Common myeloid progenitor, CD34-positive (primary cell): ENCODE measurements at regions not wholly inside any gene's neighbourhood (a gene's known extent, or its start where the extent isn't known, plus 50 kb on each side); places are given as distances from the start of the nearest gene placed in this dataset.
"Not testable (repeated sequence)": the region's sequence is repeated elsewhere in the genome, so short reads cannot be mapped to it uniquely, and the experiment has no call there.

Experiments used
- CTCF ChIA-PET: fragments of 350-600 bp; sonication (Branson Sonifier 250); formaldehyde crosslinking; loops from one replicate; lab custom pipeline; 2021; ENCODE audit warnings: antibody characterized with exemption; lab: Charles Lee
- POLR2A ChIA-PET: fragments of 350-600 bp; sonication (Branson Sonifier 250); formaldehyde crosslinking; loops from one replicate; lab custom pipeline; 2021; ENCODE audit warnings: antibody characterized with exemption; lab: Charles Lee
- DNase-seq, 3 donors: peaks; one replicate each; pipeline versions ENCODE4 v3.0.0 to v3.0.0-alpha.2; 2013
- H3K27ac ChIP-seq, 2 experiments: 1 replicate in 1 of 2; 2 replicates in 1 of 2; pipeline ENCODE4 v1.7.0; 2013; ENCODE audit warnings: inconsistent platforms in 2 of 2, low read length in 2 of 2, mild to moderate bottlenecking in 2 of 2, low read depth in 1 of 2, moderate library complexity in 1 of 2; ENCODE audit not compliant: severe bottlenecking in 2 of 2, insufficient read depth in 1 of 2, poor library complexity in 1 of 2
- H3K27me3 ChIP-seq, 5 experiments: replicated peaks in 2 of 5; 1 replicate in 3 of 5; 2 replicates in 2 of 5; pipeline versions ENCODE4 v1.6.1 to v1.7.0; 2013; ENCODE audit warnings: low read length in 4 of 5, mild to moderate bottlenecking in 2 of 5, moderate library complexity in 2 of 5, inconsistent platforms in 1 of 5; ENCODE audit not compliant: insufficient read depth in 5 of 5, control insufficient read depth in 4 of 5
- H3K36me3 ChIP-seq, 4 experiments: 1 replicate in 2 of 4; 2 replicates in 2 of 4; pipeline versions ENCODE4 v1.6.1 to v1.7.0; 2013; ENCODE audit warnings: low read length in 3 of 4, control low read depth in 1 of 4, mild to moderate bottlenecking in 1 of 4; ENCODE audit not compliant: control insufficient read depth in 4 of 4, insufficient read depth in 4 of 4
- H3K4me1 ChIP-seq, 4 experiments: 1 replicate in 3 of 4; 2 replicates in 1 of 4; pipeline versions ENCODE4 v1.6.1 to v1.7.1; 2013; ENCODE audit warnings: low read length in 3 of 4, mild to moderate bottlenecking in 3 of 4, control low read depth in 1 of 4, inconsistent platforms in 1 of 4, moderate library complexity in 1 of 4; ENCODE audit not compliant: control insufficient read depth in 4 of 4, insufficient read depth in 4 of 4; ENCODE audit errors: control extremely low read depth in 1 of 4
- H3K4me3 ChIP-seq, 7 experiments: 1 replicate in 4 of 7; 2 replicates in 3 of 7; pipeline versions ENCODE4 v1.5.1 to v1.7.0; 2013; ENCODE audit warnings: mild to moderate bottlenecking in 7 of 7, low read length in 6 of 7, moderate library complexity in 6 of 7, inconsistent platforms in 2 of 7, low read depth in 2 of 7, control low read depth in 1 of 7; ENCODE audit not compliant: insufficient read depth in 4 of 7, control insufficient read depth in 1 of 7; ENCODE audit errors: extremely low read depth in 1 of 7
- H3K9me3 ChIP-seq, 5 experiments: 1 replicate in 4 of 5; 2 replicates in 1 of 5; pipeline versions ENCODE4 v1.6.1 to v1.7.1; 2013; ENCODE audit warnings: low read length in 4 of 5, mild to moderate bottlenecking in 2 of 5, inconsistent platforms in 1 of 5, low read depth in 1 of 5, moderate library complexity in 1 of 5; ENCODE audit not compliant: control insufficient read depth in 4 of 5, insufficient read depth in 2 of 5; ENCODE audit errors: control extremely low read depth in 1 of 5
- WGBS: methylation state at CpG from one replicate; pipeline ENCODE4 v1.1.5; 2013; ENCODE audit not compliant: insufficient coverage; 5-methylcytosine and 5-hydroxymethylcytosine counted together

GRCh38 chr3:16077146-16077545 is 97.3 kb upstream of the GALNT15 start:
- H3K36me3 ChIP-seq, H3K4me3 ChIP-seq, H3K27ac ChIP-seq, H3K4me1 ChIP-seq, POLR2A ChIA-PET, H3K27me3 ChIP-seq, DNase-seq: not testable (repeated sequence)
- H3K9me3 ChIP-seq, result peaks cover 0 to 17% (median 13%) of the 10 kb centered on the region in 5 experiments
- CTCF ChIA-PET, result interaction anchor here (1.1 kb wide), 1 partner anchor 11 kb away, joined by 3 read pairs; no protein-coding TSS in a partner anchor
- WGBS, result 98% methylated on average over 3 of the region's 5 CpGs

DNA sequence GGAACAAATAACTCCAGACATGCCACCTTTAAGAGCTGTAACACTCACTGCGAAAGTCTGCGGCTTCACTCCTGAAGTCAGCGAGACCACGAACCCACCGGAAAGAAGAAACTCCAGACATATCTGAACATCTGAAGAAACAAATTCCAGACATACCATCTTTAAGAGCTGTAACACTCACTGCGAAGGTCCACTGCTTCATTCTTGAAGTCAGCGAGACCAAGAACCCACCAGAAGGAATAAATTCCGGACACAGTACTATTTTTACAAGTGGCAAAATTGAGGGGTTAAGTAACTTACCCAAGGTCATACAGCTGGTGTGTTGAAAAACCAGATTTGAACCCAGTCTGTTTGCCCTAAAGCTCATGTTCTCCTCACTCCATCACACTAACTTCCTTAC is 96.8 kb upstream of the GALNT15 start:
- POLR2A ChIA-PET, DNase-seq, H3K4me1 ChIP-seq, H3K27me3 ChIP-seq, H3K4me3 ChIP-seq, H3K27ac ChIP-seq, H3K36me3 ChIP-seq: not testable (repeated sequence)
- WGBS, result 94% methylated on average over 5 of the region's 8 CpGs
- CTCF ChIA-PET, result interaction anchor here (1.1 kb wide), 1 partner anchor 12 kb away, joined by 3 read pairs; no protein-coding TSS in a partner anchor
- H3K9me3 ChIP-seq, result peaks cover 0 to 20% (median 13%) of the 10 kb centered on the region in 5 experiments

GRCh38 chr3:16079519-16079918 is 95.0 kb upstream of the GALNT15 start:
- no peak overlapping the region for H3K4me3 ChIP-seq
- H3K27ac ChIP-seq, result no peak overlapping the region
- no peaks in the 10 kb centered on the region for H3K27me3 ChIP-seq
- no peaks in the 10 kb centered on the region for H3K4me1 ChIP-seq
- CTCF ChIA-PET, result no interaction called here
- peaks cover 0 to 25% (median 18%) of the 10 kb centered on the region in 5 experiments for H3K9me3 ChIP-seq
- POLR2A ChIA-PET, result no interaction called here
- WGBS, result no CpG with 5 or more reads among the region's 2 CpGs
- H3K36me3 ChIP-seq, result no peaks in the 10 kb centered on the region
- no peak for DNase-seq

DNA sequence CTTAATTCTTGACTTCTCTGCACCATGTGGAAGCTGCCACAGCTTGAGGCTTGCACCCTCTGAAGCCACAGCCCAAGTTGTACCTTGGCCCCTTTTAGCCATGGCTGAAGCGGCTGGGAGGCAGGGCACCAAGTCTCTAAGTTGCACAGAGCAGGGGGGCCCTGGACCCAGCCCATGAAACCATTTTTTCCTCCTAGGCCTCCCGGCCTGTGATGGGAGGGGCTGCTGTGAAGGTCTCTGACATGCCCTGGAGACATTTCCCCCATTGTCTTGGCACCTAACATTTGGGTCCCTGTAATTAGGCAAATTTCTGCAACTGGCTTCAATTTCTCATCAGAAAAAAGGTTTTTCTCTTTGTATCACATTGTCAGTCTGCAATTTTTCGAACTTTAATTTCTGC is 92.8 kb upstream of the GALNT15 start:
- ChIA-PET POLR2A (no interaction called here), CTCF (no interaction called here)
- DNase-seq, result no peak
- Histone ChIP-seq H3K27ac (no peak overlapping the region), H3K4me3 (no peak overlapping the region), H3K27me3 (no peaks in the 10 kb centered on the region), H3K4me1 (no peaks in the 10 kb centered on the region), H3K36me3 (no peaks in the 10 kb centered on the region), H3K9me3 (peaks cover 0 to 26% (median 18%) of the 10 kb centered on the region in 5 experiments)
- 100% methylated on average over 3 of the region's 3 CpGs for WGBS

DNA sequence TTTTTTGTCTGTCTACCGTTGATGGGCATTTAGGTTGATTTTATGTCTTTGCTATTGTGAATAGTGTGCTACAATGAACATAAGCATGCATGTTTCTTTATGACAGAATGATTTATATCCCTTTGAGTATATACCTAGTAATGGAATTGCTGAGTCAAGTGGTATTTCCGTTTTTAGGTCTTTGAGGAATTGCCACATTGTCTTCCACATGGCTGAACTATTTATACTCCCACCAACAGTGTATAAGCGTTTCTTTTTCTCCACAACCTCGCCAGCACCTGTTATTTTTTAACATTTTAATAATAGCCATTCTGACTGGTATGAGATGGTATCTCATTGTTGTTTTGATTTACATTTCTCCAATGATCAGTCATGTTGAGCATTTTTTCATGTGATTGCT is 89.6 kb upstream of the GALNT15 start:
- peaks cover 0 to 26% (median 15%) of the 10 kb centered on the region in 5 experiments for H3K9me3 ChIP-seq
- DNase-seq, result peak in 2 of 3 donors; percentile 28 to 48
- no peaks in the 10 kb centered on the region for H3K4me1 ChIP-seq
- WGBS, result no CpG with 5 or more reads among the region's 4 CpGs
- ChIA-PET CTCF (no interaction called here), POLR2A (no interaction called here)
- H3K36me3 ChIP-seq, result no peaks in the 10 kb centered on the region
- no peak overlapping the region for H3K27ac ChIP-seq
- no peaks in the 10 kb centered on the region for H3K27me3 ChIP-seq
- H3K4me3 ChIP-seq, result no peak overlapping the region

GRCh38 chr3:16085410-16085809 is 89.1 kb upstream of the GALNT15 start:
- Histone ChIP-seq H3K4me3 (no peak overlapping the region), H3K27me3 (no peaks in the 10 kb centered on the region), H3K9me3 (peaks cover 0 to 25% (median 13%) of the 10 kb centered on the region in 5 experiments), H3K4me1 (no peaks in the 10 kb centered on the region), H3K36me3 (no peaks in the 10 kb centered on the region), H3K27ac (no peak overlapping the region)
- 73% methylated on average over 4 of the region's 4 CpGs for WGBS
- no peak for DNase-seq
- POLR2A ChIA-PET, result no interaction called here
- CTCF ChIA-PET, result no interaction called here

GRCh38 chr3:16085884-16086608 is 88.4 kb upstream of the GALNT15 start:
- POLR2A ChIA-PET, result no interaction called here
- Histone ChIP-seq H3K4me3 (no peak overlapping the region), H3K27me3 (no peaks in the 10 kb centered on the region), H3K27ac (no peak overlapping the region), H3K36me3 (no peaks in the 10 kb centered on the region), H3K9me3 (peaks cover 0 to 19% (median 12%) of the 10 kb centered on the region in 5 experiments), H3K4me1 (no peaks in the 10 kb centered on the region)
- no peak for DNase-seq
- CTCF ChIA-PET, result no interaction called here
- WGBS, result 86% methylated on average over 12 of the region's 13 CpGs
